ENCODE measurements at regions not wholly inside any gene's neighbourhood (a gene's known extent, or its start where the extent isn't known, plus 50 kb on each side); places are given as distances from the start of the nearest gene placed in this dataset.

- Histone ChIP-seq H3K9me3 (peaks cover 0 to 5% (median 0%) of the 10 kb centered on the region in 8 donors), H3K27ac (no peak overlapping the region), H3K36me3 (no peaks in the 10 kb centered on the region), H3K4me1 (no peaks in the 10 kb centered on the region), H3K4me3 (no peak overlapping the region), H3K27me3 (replicated peaks in 1 of 7) (peaks cover 0 to 47% (median 13%) of the 10 kb centered on the region in 7 donors)
- 81 to 91% (median 84%) methylated on average over 5 of the region's 5 CpGs for WGBS, 5 donors
- TF ChIP-seq CTCF (IDR thresholded peaks at IDR 0.05 in 8 of 11, conservative IDR thresholded peaks at IDR 0.05 in 3 of 11) = no peak
- intact Hi-C loops (cut with DNase I; ENCODE audit: low total_unique reads) = no loop called here
- no peak for DNase-seq
Observed at GRCh38 chr5:174340226-174340625, 294.7 kb downstream of the NSG2 start.

DNA sequence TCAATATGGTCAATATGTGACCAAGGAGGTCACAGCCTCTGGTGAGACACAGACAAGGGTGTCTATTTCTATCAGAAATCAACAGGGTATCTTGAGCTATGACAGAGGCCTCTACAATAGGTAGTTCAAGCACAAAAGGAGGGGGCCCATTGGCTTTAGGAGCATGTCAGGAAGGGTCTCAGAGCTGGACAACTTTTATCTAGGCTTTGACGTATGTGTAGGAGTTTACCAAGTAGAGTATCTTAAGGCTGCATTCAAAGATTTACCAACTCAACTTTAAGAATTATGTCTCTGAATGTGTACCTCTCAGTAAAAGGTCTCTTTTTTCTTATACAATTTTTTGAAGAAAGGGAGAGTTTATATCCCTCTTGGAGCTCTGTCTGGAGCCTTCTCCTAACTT, 297.2 kb downstream of the NSG2 start:
- peaks cover 0 to 23% (median 10%) of the 10 kb centered on the region in 7 donors for H3K27me3 ChIP-seq (replicated peaks in 1 of 7)
- H3K27ac ChIP-seq = no peak overlapping the region
- H3K4me1 ChIP-seq = no peaks in the 10 kb centered on the region
- H3K36me3 ChIP-seq = no peaks in the 10 kb centered on the region
- peaks cover 0 to 7% (median 0%) of the 10 kb centered on the region in 8 donors for H3K9me3 ChIP-seq
- no peak overlapping the region for H3K4me3 ChIP-seq
- WGBS, 5 donors = 85 to 100% (median 96%) methylated on average over 1 of the region's 1 CpG
- DNase-seq = no peak
- TF ChIP-seq POLR2A (IDR thresholded peaks at IDR 0.05) = no peak
- TF ChIP-seq POLR2AphosphoS5 (IDR thresholded peaks at IDR 0.05) = no peak
- TF ChIP-seq CTCF (IDR thresholded peaks at IDR 0.05 in 8 of 11, conservative IDR thresholded peaks at IDR 0.05 in 3 of 11) = no peak
- intact Hi-C loops (cut with DNase I; ENCODE audit: low total_unique reads) = no loop called here

- TF ChIP-seq POLR2A (IDR thresholded peaks at IDR 0.05) (no peak), POLR2AphosphoS5 (IDR thresholded peaks at IDR 0.05) (no peak), CTCF (IDR thresholded peaks at IDR 0.05 in 8 of 11, conservative IDR thresholded peaks at IDR 0.05 in 3 of 11) (no peak)
- Histone ChIP-seq H3K4me3 (no peak overlapping the region), H3K27ac (no peak overlapping the region), H3K9me3 (peaks cover 0 to 7% (median 0%) of the 10 kb centered on the region in 8 donors), H3K36me3 (no peaks in the 10 kb centered on the region), H3K4me1 (no peaks in the 10 kb centered on the region), H3K27me3 (replicated peaks in 1 of 7) (peaks cover 0 to 13% (median 0%) of the 10 kb centered on the region in 7 donors)
- intact Hi-C loops (cut with DNase I; ENCODE audit: low total_unique reads) = no loop called here
- 76 to 86% (median 81%) methylated on average over 7 of the region's 7 CpGs for WGBS, 5 donors
- no peak for DNase-seq
Observed at GRCh38 chr5:174343826-174344225, 298.3 kb downstream of the NSG2 start.

DNA sequence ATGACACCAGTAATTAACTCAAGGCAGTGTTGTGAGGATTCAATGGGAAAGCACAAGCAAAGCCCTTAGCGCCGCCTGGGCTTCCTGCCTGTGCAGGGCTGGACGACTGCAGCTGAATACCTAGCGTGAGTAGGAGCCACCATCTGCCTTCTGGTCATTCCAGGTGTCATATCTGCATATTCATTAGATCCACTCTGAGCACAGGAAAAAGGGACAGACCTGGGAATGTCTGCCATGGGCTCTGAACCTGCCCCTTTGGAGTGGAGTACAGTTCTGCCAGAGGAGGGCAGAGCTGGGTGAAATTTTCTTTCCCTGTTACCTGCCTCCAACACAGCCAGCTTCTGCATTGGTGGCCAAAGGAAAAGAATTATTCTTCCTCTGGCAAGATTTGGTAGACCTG, 298.8 kb downstream of the NSG2 start:
- H3K4me3 ChIP-seq = no peak overlapping the region
- intact Hi-C loops (cut with DNase I; ENCODE audit: low total_unique reads) = no loop called here
- TF ChIP-seq POLR2AphosphoS5 (IDR thresholded peaks at IDR 0.05) (no peak), CTCF (IDR thresholded peaks at IDR 0.05 in 8 of 11, conservative IDR thresholded peaks at IDR 0.05 in 3 of 11) (no peak), POLR2A (IDR thresholded peaks at IDR 0.05) (no peak)
- no peaks in the 10 kb centered on the region for H3K36me3 ChIP-seq
- H3K27ac ChIP-seq = no peak overlapping the region
- H3K9me3 ChIP-seq = peaks cover 0 to 7% (median 0%) of the 10 kb centered on the region in 8 donors
- no peaks in the 10 kb centered on the region for H3K4me1 ChIP-seq
- no peak for DNase-seq
- WGBS, 5 donors = 61 to 76% (median 72%) methylated on average over 4 of the region's 4 CpGs
- peaks cover 0 to 7% (median 0%) of the 10 kb centered on the region in 7 donors for H3K27me3 ChIP-seq (replicated peaks in 1 of 7)
